ENCODE measurements at regions not wholly inside any gene's neighbourhood (a gene's known extent, or its start where the extent isn't known, plus 50 kb on each side); places are given as distances from the start of the nearest gene placed in this dataset.
"Not testable (repeated sequence)": the region's sequence is repeated elsewhere in the genome, so short reads cannot be mapped to it uniquely, and the experiment has no call there.

DNA sequence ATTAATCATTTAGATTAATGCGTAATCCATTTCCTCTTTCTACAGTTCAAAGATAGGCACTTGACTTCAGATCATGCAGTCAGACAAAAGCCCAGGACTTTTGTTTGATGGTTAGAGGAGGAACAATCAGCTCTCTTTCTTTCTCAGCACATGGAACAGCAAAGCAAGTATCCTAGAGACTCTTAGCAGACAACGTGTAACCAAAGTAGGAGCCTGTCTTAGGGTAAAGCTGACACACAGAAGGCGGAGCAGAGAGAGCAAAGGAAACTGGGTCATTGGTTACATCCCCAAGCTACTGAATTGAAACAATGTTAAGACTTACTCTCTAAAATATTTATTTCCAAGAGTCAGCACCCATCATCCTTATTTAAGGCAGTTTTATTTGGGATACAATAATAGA is 110.0 kb upstream of the HES1 start:
- no peak for DNase-seq

- no peak for DNase-seq
Measured at GRCh38 chr3:194028434-194029004, 107.4 kb upstream of the HES1 start.

- DNase-seq, result no peak
Measured at GRCh38 chr3:194029846-194030245, 106.1 kb upstream of the HES1 start.

GRCh38 chr3:194030372-194030771 is 105.6 kb upstream of the HES1 start:
- DNase-seq, result no peak

GRCh38 chr3:194031349-194031748 is 104.6 kb upstream of the HES1 start:
- no peak for DNase-seq

DNA sequence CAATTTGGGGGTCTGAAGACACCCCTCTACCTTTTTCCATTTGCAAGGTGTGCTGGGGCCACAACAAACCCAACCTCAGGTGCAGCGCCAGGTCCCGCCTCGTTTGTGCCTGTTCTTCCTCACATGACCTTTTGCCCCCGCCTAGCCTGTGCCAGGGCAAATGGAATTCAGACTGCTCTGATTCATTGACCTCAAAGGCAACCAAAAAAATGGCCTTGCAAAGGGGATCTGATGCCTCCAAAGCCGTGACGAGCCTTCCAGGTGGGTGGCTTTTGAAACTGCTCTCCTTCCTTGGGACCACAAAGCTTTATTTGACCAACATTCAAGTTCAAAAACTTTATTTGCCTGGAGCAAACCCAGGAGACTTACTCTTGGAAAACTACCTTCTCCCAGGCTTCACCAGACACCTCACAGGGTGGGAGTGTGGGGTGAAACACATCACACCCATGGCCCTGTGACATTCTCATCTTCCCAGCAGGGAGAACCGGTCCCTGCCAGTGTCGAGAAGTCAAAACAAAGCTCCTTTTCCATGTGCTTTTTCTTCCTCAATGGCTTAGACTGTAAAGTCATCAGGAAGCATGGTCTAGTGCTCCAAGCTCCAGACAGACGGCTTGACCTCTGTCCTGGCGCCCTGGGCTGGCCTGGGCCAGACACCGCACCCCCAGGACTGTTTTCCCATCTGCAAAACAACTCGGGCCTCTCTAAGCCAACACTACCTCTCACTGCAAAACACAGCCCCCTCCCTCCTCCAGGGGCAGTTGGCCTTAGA is 103.9 kb upstream of the HES1 start:
- DNase-seq, result no peak

DNA sequence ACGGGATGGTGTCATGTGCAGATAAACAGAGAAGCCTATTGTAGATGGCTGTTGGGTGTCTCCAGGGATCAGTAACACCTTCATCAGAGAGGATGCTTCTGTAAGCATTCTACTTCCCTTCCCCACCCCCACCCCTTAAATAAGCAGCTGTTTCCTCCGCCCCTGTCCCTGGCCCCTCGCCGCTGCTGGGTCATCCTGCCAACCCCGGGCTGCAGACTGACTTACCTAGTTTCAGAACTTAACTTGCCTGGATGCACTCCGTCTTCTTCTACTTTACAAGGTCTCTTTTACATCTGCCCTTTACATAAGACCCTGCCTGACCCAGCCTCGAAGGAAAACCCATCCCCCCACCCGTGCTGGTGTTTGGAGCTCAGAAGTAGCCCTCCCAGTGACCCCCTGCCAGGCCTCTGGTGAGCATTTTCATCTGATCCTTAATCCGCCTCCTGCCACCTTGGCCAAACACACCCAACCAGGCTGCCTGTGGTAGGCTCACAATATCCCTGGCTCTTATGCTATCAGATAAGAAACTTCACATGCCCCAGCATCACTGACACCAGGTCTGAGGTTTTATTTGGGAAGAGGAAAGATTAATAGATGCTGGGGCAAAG is 103.0 kb upstream of the HES1 start:
- DNase-seq, result no peak

DNA sequence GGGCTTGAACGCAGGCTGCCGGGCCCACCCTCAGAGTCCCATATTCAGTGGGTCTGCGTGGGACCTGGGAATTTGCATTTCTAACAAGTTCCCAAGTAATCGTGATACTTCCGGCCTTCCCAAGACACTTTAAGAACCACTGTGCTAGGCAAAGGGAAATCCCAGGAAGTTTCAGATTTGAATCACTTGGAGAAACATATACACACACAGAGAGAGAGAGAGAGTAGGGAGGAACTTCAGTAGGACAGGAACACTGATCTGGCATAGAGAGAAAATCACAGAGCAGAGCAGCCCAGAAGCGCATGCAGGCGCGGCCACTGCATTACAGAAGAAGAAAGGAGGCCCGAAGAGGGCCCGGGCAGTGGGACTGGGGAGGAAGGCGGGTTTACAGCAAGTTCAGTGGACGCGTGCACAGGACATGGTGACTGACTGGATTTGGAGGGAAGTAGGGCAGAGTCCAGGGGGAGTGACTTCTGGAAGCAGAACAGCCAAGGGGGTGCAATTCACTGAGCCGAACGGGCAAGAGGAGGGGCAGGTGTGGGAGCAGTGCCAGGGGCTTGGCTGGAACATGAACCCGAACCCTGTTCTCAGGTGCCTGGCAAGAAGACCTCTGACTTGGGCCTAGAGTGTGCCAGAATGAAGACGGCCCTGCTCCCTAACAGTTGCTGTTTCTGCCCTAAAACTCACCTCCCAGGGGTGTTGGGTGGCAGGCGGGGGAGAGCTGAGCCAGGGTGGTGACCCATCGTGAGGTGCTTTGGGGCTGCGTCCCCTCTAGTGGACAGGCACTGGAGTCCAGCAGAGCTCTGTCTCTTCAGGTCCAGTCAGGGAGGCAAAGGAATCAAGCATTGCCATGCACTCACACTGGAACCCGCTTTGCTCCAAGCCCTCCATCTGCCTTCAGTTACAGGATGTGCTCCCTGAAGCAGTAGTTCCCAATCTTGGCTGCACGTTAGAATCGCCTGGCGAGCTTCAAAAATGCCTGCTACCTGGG is 101.3 kb upstream of the HES1 start:
- DNase-seq, result no peak

DNA sequence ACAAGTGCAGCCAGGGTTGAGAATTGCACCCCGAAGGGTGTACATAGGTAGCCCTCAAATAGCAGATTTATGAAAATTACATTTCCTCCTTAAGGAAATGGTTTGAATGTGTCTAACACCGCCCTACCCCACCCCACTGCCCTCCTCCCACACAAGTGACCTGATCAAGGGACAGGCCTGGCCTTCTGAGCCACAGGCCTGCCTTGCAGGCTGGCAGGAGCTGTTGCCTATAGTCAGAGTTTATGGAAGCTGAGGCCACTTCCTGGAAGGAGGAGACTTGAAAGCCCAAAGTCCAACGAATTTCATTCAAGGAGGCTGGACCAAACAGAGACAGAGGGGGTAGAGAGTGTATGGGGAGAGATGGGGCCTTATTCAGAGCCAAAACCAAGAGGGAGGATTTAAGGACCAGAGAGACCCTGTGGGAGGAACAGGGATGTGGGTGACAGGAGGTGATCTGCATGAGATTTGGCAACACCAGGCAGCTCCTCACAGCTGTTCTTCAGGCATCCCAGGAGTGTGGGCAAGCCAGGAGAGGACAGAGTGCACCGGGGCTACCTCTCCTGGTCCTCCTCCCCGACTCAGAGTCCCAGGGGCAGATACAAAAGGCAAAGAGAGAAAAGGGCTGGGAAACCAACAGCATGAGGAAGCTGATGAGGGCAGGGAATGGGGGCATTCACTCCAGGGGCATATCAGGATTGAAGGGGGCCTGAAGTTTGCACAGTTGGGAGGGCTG is 100.4 kb upstream of the HES1 start:
- DNase-seq, result no peak

GRCh38 chr3:194036842-194037241 is 99.1 kb upstream of the HES1 start:
- no peak for DNase-seq

- DNase-seq, result not testable (repeated sequence)
Measured at GRCh38 chr3:194038346-194038745, 97.6 kb upstream of the HES1 start.

- no peak for DNase-seq
Measured at GRCh38 chr3:194038960-194039359, 97.0 kb upstream of the HES1 start.

DNA sequence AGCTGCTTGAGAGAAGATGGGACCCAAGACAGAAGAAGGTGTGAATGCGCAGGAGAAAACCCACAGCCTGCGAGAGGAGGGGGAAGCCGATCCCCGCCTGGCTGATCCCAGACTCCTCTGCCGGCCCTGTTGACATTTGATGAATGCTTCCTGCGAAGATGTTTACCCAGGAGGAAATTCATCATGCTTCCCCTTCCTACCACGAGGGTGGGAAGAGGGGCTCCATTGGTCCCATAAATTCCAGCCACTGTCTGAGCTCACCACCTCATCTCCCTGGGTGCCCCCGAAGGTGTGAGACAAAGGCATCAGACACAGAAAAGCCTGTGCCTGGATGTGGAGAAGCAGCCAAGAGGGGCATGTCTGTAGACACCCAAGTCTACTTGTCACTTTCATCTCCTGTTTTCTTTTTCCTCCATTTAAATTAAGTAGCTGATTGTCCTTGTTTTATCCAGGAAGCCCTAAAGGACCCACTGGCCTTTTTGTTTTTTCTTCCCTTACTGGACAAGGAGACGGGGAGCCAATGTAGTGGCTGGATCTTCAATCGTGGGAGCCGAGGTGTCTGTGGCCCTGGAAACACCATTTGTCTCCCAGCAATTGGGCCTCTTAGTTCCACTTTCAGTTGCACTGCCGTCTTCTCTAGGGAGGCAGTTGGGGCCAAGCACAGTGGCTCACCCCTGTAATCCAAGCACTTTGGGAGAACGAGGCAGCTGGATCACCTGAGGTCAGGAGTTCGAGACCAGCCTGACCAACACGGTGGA is 95.3 kb upstream of the HES1 start:
- DNase-seq, result no peak

DNA sequence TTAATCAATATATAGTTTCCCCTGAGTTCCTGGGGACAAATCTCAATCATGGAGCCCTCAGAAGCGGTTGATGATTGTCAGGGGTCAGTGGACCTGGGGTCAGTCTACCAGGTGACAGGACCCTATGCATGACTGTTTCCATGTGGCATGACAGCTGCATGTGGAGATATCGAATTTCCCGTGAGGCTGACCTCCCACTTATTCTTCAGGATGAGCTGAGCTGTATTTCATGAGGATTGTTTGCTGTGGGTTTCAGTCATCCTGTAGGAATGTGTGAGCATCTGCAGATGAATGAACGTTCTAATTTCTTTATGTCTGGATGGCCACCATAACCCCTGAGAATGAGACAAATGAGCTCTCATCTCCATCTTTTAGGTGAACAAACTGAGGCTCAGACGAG is 93.0 kb upstream of the HES1 start:
- DNase-seq, result no peak

GRCh38 chr3:194043516-194043915 is 92.4 kb upstream of the HES1 start:
- DNase-seq, result no peak

- DNase-seq, result no peak
Measured at GRCh38 chr3:194045289-194045688, 90.7 kb upstream of the HES1 start.

- DNase-seq, result no peak
Measured at GRCh38 chr3:194045919-194046318, 90.0 kb upstream of the HES1 start.

DNA sequence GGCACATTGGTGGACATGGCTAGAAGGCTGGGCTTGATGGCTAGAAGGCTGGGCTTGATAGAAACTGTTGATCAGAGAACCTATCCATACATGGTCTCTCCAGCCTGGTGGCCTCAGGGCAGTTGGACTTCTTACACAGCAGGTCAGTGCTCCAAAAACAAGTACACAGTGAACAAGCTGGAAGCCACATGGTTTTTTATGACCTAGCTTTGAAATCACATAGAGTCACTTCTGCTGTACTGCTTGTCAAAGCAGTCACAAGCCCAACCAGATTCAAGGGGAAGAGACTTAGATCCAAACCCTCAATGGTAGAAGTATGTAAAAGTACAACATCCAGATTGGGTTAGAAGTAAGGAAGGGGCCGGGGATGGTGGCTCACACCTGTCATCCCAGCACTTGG is 89.4 kb upstream of the HES1 start:
- no peak for DNase-seq

- no peak for DNase-seq
Measured at GRCh38 chr3:194046995-194047645, 88.8 kb upstream of the HES1 start.

GRCh38 chr3:194049394-194049793 is 86.6 kb upstream of the HES1 start:
- DNase-seq, result no peak

- DNase-seq, result no peak
Measured at GRCh38 chr3:194050782-194051320, 85.1 kb upstream of the HES1 start.

All from activated CD4-positive, CD25-positive, alpha-beta regulatory T cell (primary cell).